GM12872 (cell line): ENCODE measurements at regions not wholly inside any gene's neighbourhood (a gene's known extent, or its start where the extent isn't known, plus 50 kb on each side); places are given as distances from the start of the nearest gene placed in this dataset.

Source experiments
- CTCF ChIP-seq: IDR thresholded peaks from 3 replicates; pipeline ENCODE4 v1.5.1; 2011; ENCODE audit warnings: low read depth, mild to moderate bottlenecking, low read length, moderate library complexity; ENCODE audit not compliant: insufficient read depth

- TF ChIP-seq CTCF: no peak
Measured at GRCh38 chr6:11396860-11397259, 140.7 kb upstream of the TMEM170B start.

GRCh38 chr6:11393713-11394627, 143.6 kb upstream of the TMEM170B start:
- TF ChIP-seq CTCF: no peak

- TF ChIP-seq CTCF: no peak
Measured at GRCh38 chr6:11392778-11393507, 144.6 kb upstream of the TMEM170B start.

- TF ChIP-seq CTCF: no peak
Measured at GRCh38 chr6:11391934-11392777, 145.4 kb upstream of the TMEM170B start.

GRCh38 chr6:11389977-11390376, 147.6 kb upstream of the TMEM170B start:
- no peak for TF ChIP-seq CTCF

- TF ChIP-seq CTCF: no peak
Measured at GRCh38 chr6:11388983-11389944, 148.3 kb upstream of the TMEM170B start.
